HG02610 (cell line): ENCODE measurements at regions not wholly inside any gene's neighbourhood (a gene's known extent, or its start where the extent isn't known, plus 50 kb on each side); places are given as distances from the start of the nearest gene placed in this dataset.

Source experiments
- ATAC-seq: cut with Tn5 transposase; IDR thresholded peaks from one replicate; pipeline ENCODE4 v1.9.1; 2021; ENCODE audit warnings: mild to moderate bottlenecking, moderate library complexity; ENCODE audit not compliant: unreplicated experiment

GRCh38 chr10:123480845-123481244, 185.3 kb upstream of the GPR26 start:
- no peak for ATAC-seq

DNA sequence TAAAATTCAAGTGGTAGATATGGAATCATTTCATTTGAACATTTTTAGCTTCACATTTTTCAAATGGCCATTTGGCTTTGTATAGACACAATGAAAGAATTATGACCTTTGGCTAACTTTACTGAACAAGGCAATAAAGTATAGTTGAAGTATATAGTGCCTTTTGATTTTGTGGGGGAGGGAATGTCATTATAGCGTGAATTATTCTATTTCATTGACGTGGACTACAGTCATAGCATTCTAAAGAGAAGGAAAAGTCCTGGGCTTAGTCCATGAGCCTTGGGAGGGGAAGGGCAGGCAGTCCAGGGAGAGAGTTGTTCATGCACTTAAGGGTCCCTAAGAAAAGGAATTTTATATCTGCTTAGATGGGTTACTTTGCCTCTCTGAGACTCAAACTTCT, 181.4 kb upstream of the GPR26 start:
- no peak for ATAC-seq

DNA sequence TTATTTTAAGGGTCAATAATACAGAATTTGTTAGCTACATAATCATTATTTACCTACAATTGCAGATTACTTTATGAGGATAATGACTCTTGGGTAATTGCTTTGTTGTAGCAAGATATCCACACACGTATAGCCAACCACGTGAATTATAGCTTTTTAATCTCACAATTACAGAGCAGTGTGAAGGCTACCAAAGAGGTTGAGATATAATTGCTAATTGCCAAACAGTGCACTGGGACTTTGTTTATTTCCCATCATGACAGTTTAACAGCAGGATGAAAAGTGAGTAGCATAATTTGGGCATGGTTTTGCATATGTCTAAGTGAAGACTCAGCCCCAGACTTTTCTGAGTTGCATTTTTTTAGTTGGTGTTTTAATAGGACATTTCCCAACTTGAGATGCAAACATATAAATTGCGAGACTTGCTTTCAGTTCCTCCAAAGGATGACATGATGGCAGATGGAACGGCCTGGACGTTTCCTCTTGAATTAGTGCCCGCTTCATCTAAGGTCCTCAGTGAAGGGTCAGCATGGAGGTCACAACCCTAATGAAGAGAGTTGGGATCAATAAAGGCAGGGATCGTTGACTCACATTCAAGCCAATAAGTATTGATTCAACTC, 180.7 kb upstream of the GPR26 start:
- ATAC-seq: no peak

DNA sequence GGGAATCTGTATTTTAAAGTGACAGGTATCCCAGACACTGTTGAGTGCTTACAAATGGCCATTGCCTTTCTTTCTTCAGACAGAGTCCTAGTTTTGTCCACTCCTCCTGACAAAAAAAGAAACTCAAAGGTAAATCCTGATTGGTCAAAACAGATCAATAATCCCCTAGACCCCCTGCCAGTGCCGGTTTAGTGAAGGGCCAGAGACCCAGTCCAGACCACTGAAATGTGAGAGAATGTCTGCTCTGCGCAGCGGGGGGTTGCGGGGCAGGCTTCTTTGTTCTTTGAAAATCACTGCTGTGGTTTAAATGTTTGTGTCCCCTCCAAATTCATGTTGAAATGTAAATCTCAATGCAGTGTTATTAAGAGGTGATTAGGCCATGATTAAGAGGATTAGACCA, 177.7 kb upstream of the GPR26 start:
- no peak for ATAC-seq

DNA sequence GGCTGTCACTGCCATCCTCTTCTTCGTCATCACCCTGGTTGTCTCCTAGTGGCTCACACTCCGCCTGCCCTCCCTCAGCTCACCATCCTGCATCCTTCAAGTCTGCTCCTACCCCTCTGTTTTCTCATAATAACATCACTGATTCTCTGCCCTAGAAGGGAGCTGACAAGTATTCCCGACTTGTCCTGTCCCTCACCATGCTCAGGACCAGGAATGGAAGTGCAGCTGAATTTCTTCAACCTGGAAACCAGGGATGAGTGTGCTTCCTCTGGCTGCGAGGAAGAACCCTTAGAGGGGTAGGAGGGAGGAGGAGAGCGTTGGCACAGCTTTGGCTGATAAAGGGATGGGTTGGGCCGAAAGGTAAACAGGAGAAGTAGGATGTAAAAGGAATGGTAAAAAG, 174.8 kb upstream of the GPR26 start:
- ATAC-seq: no peak

DNA sequence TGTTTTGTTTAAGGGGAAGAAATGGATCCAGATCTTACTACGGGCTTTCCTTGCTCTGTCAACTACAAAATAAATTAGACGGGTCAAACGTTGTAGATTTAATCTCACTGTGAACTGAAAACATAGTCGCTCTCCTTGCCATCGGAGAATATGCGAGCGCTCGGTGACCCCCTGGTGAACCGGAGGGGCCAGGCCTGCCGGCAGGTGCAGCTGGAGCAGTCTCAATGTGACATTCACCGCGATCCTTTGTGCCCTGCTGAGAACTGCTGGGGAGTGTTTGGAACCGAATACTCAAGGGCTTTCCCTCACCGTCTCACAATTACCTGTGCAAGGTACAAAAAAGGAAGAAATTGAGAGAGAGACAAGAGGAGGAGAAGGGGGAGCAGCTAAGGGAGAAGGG, 174.1 kb upstream of the GPR26 start:
- no peak for ATAC-seq

DNA sequence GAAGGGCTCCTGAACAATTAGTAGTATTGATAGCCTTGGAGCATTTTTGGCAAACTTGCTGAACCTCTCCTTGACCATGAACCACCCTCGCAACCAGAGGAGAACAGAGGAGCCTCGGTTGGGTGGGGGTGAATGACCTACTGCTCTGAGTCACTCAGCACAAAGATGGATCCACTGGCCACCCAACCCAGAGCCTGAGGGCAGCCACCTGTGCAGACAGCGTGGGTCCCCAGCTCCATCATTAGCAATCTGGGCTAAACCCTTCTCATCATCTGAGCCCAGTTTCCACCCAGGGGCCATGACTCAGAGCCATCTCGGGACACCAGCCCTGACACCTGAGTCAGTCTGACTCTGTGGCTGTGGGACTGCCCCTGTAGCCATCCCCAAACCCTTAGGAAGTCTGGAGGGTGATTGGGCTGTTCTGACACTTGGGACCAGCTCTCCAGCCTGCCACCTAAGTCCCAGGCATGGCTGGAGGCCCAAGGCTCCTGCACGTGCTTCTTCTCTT, 171.8 kb upstream of the GPR26 start:
- ATAC-seq: no peak

DNA sequence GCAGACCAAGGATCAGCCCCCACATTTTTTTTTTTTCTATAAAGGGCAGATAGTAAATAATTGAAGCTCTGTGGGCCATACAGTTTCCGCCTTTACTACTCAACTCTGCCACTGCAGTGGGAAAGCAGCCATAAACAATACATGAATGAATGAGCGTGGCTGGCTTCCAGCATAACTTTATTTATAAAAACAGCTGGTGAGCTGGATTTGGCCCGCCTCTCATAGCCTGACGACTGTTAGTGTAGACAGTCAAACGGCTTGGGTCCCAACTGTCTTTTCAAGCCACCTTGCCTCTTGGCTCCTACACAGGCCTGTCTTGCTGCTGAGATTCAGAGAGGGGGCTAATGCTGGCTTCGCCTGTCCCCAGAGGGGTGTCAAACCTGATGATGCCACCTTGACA, 169.8 kb upstream of the GPR26 start:
- no peak for ATAC-seq

DNA sequence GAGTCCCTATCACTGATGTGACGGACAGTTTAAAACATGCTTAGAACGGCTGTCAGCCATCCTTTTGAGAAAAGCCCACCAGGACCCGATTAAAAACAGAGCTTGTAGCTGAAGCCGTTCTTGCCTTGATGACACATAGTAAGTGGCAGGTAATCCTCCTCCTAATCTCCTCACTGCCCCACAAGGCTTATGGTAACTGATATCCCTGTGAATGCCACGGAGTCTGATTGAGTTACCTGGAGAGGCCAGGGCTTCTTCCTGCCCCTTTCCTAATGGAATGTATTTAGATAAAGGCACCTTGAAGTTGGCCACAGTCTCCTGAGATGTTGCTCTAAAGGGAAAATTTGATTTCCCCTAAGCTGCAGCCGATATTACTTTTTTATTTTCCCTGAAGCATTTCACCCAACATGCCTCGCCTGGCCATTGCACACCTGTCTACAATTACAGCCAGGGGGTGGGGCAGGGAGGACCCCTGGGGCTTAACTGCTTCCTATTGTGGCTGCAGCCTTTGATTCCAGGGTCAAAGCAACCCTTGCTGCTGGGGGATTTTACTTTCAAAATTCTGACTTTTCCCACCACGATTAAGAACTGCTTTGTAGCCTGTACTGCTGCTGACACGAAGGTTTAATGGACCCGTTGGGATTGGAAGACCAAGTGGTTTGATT, 169.0 kb upstream of the GPR26 start:
- ATAC-seq: no peak

- no peak for ATAC-seq
These were observed 166.0 kb upstream of the GPR26 start for GRCh38 chr10:123500110-123500509.

DNA sequence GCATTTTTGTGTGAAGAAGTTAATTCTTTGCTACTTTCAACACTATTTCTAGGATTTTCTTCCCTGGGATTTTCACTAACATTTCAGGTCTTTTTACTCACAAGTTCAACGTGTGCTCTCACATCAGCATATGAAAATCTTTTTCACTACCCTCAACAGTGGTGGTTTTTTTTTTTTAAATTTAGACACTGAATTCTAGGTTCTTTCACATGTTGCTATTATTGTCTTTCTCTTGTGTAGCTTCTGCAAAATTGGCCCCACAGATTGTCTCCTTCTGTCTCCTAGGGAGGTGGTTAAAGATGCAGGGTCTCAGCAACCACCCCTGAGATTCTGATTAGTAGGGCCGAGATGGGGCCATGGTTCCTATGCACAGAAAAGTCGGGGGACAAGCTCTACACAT, 165.0 kb upstream of the GPR26 start:
- no peak for ATAC-seq

- no peak for ATAC-seq
These were observed 163.2 kb upstream of the GPR26 start for GRCh38 chr10:123502983-123503382.

DNA sequence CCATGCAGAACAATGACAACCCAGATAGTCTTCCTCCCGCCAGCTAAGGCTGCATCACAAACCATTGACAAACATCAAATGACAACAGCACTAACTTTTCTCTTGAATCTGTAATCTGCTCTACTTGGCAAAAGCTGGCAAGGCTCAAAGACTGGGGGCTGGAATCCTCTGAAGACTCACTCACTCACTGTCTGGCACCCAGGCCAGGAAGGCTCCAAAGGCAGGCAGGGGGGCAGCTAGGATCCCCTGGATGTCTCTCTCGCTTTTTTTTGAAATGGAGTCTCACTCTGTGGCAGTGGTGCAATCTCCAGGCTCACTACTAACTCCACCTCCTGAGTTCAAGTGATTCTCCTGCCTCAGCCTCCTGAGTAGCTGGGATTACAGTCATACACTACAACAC, 159.7 kb upstream of the GPR26 start:
- no peak for ATAC-seq

DNA sequence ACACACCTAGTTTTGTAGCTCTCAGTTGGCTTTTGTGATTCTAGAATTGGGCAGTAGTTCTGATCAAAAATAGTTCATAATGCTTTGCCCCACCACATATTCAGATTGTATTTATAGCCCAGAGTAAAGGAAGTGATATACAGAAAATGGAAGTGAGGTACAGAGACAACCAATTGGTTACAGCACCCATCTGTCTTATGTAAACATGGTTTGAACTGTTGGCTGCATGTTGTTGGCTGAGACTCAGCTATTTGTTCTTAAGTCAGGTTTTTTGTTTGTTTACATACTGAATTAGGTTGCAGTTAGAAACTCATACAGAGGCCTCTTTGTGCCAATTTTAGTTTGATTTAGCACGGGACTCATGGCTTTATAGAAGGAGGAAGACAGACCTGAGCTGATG, 158.9 kb upstream of the GPR26 start:
- ATAC-seq: no peak

DNA sequence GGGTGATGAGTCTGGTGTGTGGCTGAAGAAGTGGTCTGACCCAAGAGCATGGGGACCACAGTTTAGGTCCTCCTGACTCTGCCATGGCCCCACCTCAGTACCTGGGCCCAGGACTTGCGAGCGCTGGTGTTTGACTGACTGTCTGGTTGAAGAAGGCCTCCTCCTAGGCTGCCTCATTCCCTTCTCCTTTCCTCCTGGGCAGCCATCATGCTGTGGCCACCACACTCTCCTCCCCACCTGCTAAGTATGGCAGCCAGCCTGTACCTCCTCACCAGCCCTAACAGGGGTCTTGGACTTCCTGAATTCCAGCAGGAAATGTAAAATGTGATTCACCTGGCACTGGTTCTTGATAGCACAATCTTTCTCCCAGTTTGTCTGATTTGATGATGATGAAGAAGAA, 156.8 kb upstream of the GPR26 start:
- no peak for ATAC-seq

- ATAC-seq: no peak
These were observed 153.0 kb upstream of the GPR26 start for GRCh38 chr10:123512901-123513775.

GRCh38 chr10:123513870-123514269, 152.3 kb upstream of the GPR26 start:
- ATAC-seq: no peak

GRCh38 chr10:123514996-123515395, 151.2 kb upstream of the GPR26 start:
- ATAC-seq: no peak

GRCh38 chr10:123515661-123516060, 150.5 kb upstream of the GPR26 start:
- ATAC-seq: no peak

GRCh38 chr10:123516291-123516690, 149.9 kb upstream of the GPR26 start:
- ATAC-seq: no peak

DNA sequence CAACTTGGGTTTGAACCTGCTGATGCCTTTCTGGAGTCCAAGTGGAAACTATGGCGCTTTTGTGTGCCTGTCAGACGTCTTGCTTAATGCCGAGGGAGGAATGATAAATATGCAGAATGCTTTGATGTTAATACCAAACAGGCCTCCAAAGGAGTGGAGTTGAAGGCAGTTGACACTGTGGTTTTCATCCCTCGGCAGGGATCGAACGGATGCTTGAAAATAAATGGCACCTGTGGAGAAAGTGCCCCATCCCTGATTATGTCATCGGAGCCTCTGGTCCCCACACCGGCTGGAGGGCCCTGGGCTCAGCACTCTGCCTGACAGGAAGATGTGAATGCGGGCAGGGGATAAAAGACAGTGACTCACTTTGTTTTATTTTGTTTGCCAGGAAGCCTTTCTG, 148.7 kb upstream of the GPR26 start:
- ATAC-seq: no peak

GRCh38 chr10:123517901-123518300, 148.3 kb upstream of the GPR26 start:
- no peak for ATAC-seq
